ENCODE measurements at regions not wholly inside any gene's neighbourhood (a gene's known extent, or its start where the extent isn't known, plus 50 kb on each side); places are given as distances from the start of the nearest gene placed in this dataset.

GRCh38 chr2:59066787-59067399 lies 825.8 kb upstream of the FANCL start:
- no peaks in the 10 kb centered on the region for H3K9me3 ChIP-seq (ENCODE audit: insufficient read depth, low read length)
- no peak overlapping the region for H3K4me2 ChIP-seq (ENCODE audit: low read depth, low read length, poor library complexity, severe bottlenecking)
- H2AFZ ChIP-seq (ENCODE audit: low read depth, low read length, severe bottlenecking): no peak overlapping the region
- no peaks in the 10 kb centered on the region for H3K36me3 ChIP-seq (ENCODE audit: low read length)
- H3K79me2 ChIP-seq (ENCODE audit: insufficient read depth, low read length): no peaks in the 10 kb centered on the region
- no peak overlapping the region for H3K4me3 ChIP-seq (ENCODE audit: insufficient read depth, low read length, poor library complexity, severe bottlenecking)
- H3F3A ChIP-seq (ENCODE audit: insufficient read depth): no peaks in the 10 kb centered on the region
- H3K27ac ChIP-seq (ENCODE audit: low read depth, low read length): no peak overlapping the region
- H3K9ac ChIP-seq (ENCODE audit: low read length): no peak overlapping the region
- H3K27me3 ChIP-seq (ENCODE audit: low read length): no peaks in the 10 kb centered on the region
- no peaks in the 10 kb centered on the region for H3K9me2 ChIP-seq (replicated peaks; ENCODE audit: insufficient read depth, low read length)
- H4K20me1 ChIP-seq (ENCODE audit: low read depth, low read length): no peaks in the 10 kb centered on the region
- TF ChIP-seq EZH2phosphoT487 (conservative IDR thresholded peaks at IDR 0.05; ENCODE audit: low read length) (no peak), CTCF (IDR thresholded peaks at IDR 0.05; ENCODE audit: insufficient read depth, low read length, poor library complexity, severe bottlenecking) (no peak)

- Histone ChIP-seq H3K36me3 (ENCODE audit: low read length) (no peaks in the 10 kb centered on the region), H3K9ac (ENCODE audit: low read length) (no peak overlapping the region), H3K27me3 (ENCODE audit: low read length) (no peaks in the 10 kb centered on the region), H3K9me3 (ENCODE audit: insufficient read depth, low read length) (no peaks in the 10 kb centered on the region), H3K4me3 (ENCODE audit: insufficient read depth, low read length, poor library complexity, severe bottlenecking) (no peak overlapping the region), H2AFZ (ENCODE audit: low read depth, low read length, severe bottlenecking) (no peak overlapping the region), H3K27ac (ENCODE audit: low read depth, low read length) (no peak overlapping the region), H3K79me2 (ENCODE audit: insufficient read depth, low read length) (no peaks in the 10 kb centered on the region), H3K9me2 (replicated peaks; ENCODE audit: insufficient read depth, low read length) (no peaks in the 10 kb centered on the region), H3K4me2 (ENCODE audit: low read depth, low read length, poor library complexity, severe bottlenecking) (no peak overlapping the region), H3F3A (ENCODE audit: insufficient read depth) (no peaks in the 10 kb centered on the region), H4K20me1 (ENCODE audit: low read depth, low read length) (no peaks in the 10 kb centered on the region)
- TF ChIP-seq CTCF (IDR thresholded peaks at IDR 0.05; ENCODE audit: insufficient read depth, low read length, poor library complexity, severe bottlenecking) (no peak), EZH2phosphoT487 (conservative IDR thresholded peaks at IDR 0.05; ENCODE audit: low read length) (no peak)
Measured at GRCh38 chr2:59047373-59047995, 806.4 kb upstream of the FANCL start.

GRCh38 chr2:59046401-59047372 lies 805.6 kb upstream of the FANCL start:
- Histone ChIP-seq H3K4me3 (ENCODE audit: insufficient read depth, low read length, poor library complexity, severe bottlenecking) (no peak overlapping the region), H3K27me3 (ENCODE audit: low read length) (no peaks in the 10 kb centered on the region), H3K9me2 (replicated peaks; ENCODE audit: insufficient read depth, low read length) (no peaks in the 10 kb centered on the region), H2AFZ (ENCODE audit: low read depth, low read length, severe bottlenecking) (no peak overlapping the region), H3K4me2 (ENCODE audit: low read depth, low read length, poor library complexity, severe bottlenecking) (no peak overlapping the region), H3F3A (ENCODE audit: insufficient read depth) (no peaks in the 10 kb centered on the region), H4K20me1 (ENCODE audit: low read depth, low read length) (no peaks in the 10 kb centered on the region), H3K36me3 (ENCODE audit: low read length) (no peaks in the 10 kb centered on the region), H3K9me3 (ENCODE audit: insufficient read depth, low read length) (no peaks in the 10 kb centered on the region), H3K9ac (ENCODE audit: low read length) (no peak overlapping the region), H3K27ac (ENCODE audit: low read depth, low read length) (no peak overlapping the region), H3K79me2 (ENCODE audit: insufficient read depth, low read length) (no peaks in the 10 kb centered on the region)
- TF ChIP-seq CTCF (IDR thresholded peaks at IDR 0.05; ENCODE audit: insufficient read depth, low read length, poor library complexity, severe bottlenecking) (no peak), EZH2phosphoT487 (conservative IDR thresholded peaks at IDR 0.05; ENCODE audit: low read length) (no peak)
